ENCODE measurements at regions not wholly inside any gene's neighbourhood (a gene's known extent, or its start where the extent isn't known, plus 50 kb on each side); places are given as distances from the start of the nearest gene placed in this dataset.

DNA sequence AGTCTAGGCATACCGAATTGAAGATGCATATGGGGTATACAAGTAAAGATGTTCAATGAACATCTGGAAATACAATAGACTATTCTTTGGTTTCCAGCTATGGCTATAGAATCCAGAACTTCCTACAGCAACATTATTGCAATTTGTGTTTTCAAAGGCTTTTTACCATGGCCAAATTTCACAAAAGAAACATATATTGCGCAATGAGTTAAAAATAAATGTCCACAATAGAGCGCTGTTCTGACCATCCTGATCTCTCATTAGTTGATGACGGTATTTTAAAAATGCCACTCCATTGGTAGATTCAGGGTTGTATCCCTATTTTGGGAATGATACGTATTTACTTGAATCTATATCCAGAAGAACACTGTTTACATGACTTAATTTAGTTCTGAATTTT is 139.2 kb downstream of the LINC00632 start:
- Mint-ChIP-seq H3K4me3 (ENCODE audit: unreplicated experiment) (no peak overlapping the region), H3K27ac (ENCODE audit: unreplicated experiment) (no peak overlapping the region), H3K9me3 (ENCODE audit: unreplicated experiment) (no peaks in the 10 kb centered on the region), H3K4me1 (ENCODE audit: low read depth, unreplicated experiment) (no peaks in the 10 kb centered on the region), H3K27me3 (ENCODE audit: low read depth, unreplicated experiment) (no peaks in the 10 kb centered on the region), H3K36me3 (ENCODE audit: low read depth, unreplicated experiment) (no peaks in the 10 kb centered on the region)
- H3K27me3 ChIP-seq (ENCODE audit: insufficient read depth, low read length): no peaks in the 10 kb centered on the region
- H3K79me2 ChIP-seq (ENCODE audit: insufficient read depth, low read length): no peaks in the 10 kb centered on the region
- H4K20me1 ChIP-seq (ENCODE audit: insufficient read depth, low read length): no peaks in the 10 kb centered on the region
- H3K4me1 ChIP-seq (ENCODE audit: insufficient read depth, low read length): no peaks in the 10 kb centered on the region
- H3K4me2 ChIP-seq (ENCODE audit: low read length): no peak overlapping the region
- H3K27ac ChIP-seq (ENCODE audit: low read depth, low read length): no peak overlapping the region
- H2AFZ ChIP-seq (ENCODE audit: low read depth, low read length): no peak overlapping the region
- no peak for DNase-seq (ENCODE audit: low read depth)
- H3K9ac ChIP-seq (ENCODE audit: low read length): no peak overlapping the region
- TF ChIP-seq, protein P1, sequence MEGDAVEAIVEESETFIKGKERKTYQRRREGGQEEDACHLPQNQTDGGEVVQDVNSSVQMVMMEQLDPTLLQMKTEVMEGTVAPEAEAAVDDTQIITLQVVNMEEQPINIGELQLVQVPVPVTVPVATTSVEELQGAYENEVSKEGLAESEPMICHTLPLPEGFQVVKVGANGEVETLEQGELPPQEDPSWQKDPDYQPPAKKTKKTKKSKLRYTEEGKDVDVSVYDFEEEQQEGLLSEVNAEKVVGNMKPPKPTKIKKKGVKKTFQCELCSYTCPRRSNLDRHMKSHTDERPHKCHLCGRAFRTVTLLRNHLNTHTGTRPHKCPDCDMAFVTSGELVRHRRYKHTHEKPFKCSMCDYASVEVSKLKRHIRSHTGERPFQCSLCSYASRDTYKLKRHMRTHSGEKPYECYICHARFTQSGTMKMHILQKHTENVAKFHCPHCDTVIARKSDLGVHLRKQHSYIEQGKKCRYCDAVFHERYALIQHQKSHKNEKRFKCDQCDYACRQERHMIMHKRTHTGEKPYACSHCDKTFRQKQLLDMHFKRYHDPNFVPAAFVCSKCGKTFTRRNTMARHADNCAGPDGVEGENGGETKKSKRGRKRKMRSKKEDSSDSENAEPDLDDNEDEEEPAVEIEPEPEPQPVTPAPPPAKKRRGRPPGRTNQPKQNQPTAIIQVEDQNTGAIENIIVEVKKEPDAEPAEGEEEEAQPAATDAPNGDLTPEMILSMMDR (IDR thresholded peaks at IDR 0.05; ENCODE audit: insufficient read depth, low read depth, low read length): no peak
- TF ChIP-seq EZH2 (IDR thresholded peaks at IDR 0.05; ENCODE audit: insufficient read depth, low read length): no peak
- H3K36me3 ChIP-seq (ENCODE audit: insufficient read depth, low read length): no peaks in the 10 kb centered on the region
- FAIRE-seq: no peak
- H3K9me3 ChIP-seq (ENCODE audit: insufficient read depth, low read depth, low read length): no peaks in the 10 kb centered on the region
- H3K4me3 ChIP-seq (ENCODE audit: insufficient read depth, low read depth, low read length): no peak overlapping the region

DNA sequence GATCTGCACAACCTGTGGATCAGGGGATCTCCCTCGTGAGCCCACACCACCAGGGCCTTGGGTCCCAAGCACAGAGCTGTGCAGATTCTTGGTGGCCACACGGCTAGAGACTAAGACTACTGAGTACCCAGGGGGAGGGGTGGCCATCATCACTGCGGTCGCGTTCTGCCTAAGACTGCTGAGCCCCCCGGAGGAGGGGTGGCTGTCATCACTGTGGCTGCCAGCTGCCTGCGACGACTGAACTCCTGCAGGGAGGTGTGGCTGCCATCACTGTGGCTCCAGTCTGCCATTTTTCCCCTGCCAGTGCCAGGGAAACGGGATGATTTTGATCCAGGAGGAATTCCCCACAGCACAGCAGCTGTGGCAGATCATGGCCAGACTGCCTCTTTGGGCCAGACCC is 141.7 kb upstream of the SPANXB1 start:
- H3K4me3 ChIP-seq (ENCODE audit: insufficient read depth, low read depth, low read length): no peak overlapping the region
- no peak overlapping the region for H3K27ac ChIP-seq (ENCODE audit: low read depth, low read length)
- H3K4me1 ChIP-seq (ENCODE audit: insufficient read depth, low read length): no peaks in the 10 kb centered on the region
- FAIRE-seq (no peak), DNase-seq (ENCODE audit: low read depth) (no peak)
- no peaks in the 10 kb centered on the region for H3K36me3 ChIP-seq (ENCODE audit: insufficient read depth, low read length)
- no peak overlapping the region for H3K4me2 ChIP-seq (ENCODE audit: low read length)
- no peaks in the 10 kb centered on the region for H3K9me3 ChIP-seq (ENCODE audit: insufficient read depth, low read depth, low read length)
- TF ChIP-seq, protein P1 (IDR thresholded peaks at IDR 0.05; ENCODE audit: insufficient read depth, low read depth, low read length): no peak
- no peak for TF ChIP-seq EZH2 (IDR thresholded peaks at IDR 0.05; ENCODE audit: insufficient read depth, low read length)
- no peaks in the 10 kb centered on the region for H3K27me3 ChIP-seq (ENCODE audit: insufficient read depth, low read length)
- no peak overlapping the region for H3K9ac ChIP-seq (ENCODE audit: low read length)
- no peak overlapping the region for H2AFZ ChIP-seq (ENCODE audit: low read depth, low read length)
- no peaks in the 10 kb centered on the region for H3K27me3 Mint-ChIP-seq (ENCODE audit: low read depth, unreplicated experiment)
- no peaks in the 10 kb centered on the region for H3K4me1 Mint-ChIP-seq (ENCODE audit: low read depth, unreplicated experiment)
- peaks cover 3% of the 10 kb centered on the region for H3K9me3 Mint-ChIP-seq (ENCODE audit: unreplicated experiment)
- no peaks in the 10 kb centered on the region for H4K20me1 ChIP-seq (ENCODE audit: insufficient read depth, low read length)
- no peaks in the 10 kb centered on the region for H3K36me3 Mint-ChIP-seq (ENCODE audit: low read depth, unreplicated experiment)
- no peak overlapping the region for H3K4me3 Mint-ChIP-seq (ENCODE audit: unreplicated experiment)
- H3K79me2 ChIP-seq (ENCODE audit: insufficient read depth, low read length): no peaks in the 10 kb centered on the region
- no peak overlapping the region for H3K27ac Mint-ChIP-seq (ENCODE audit: unreplicated experiment)

DNA sequence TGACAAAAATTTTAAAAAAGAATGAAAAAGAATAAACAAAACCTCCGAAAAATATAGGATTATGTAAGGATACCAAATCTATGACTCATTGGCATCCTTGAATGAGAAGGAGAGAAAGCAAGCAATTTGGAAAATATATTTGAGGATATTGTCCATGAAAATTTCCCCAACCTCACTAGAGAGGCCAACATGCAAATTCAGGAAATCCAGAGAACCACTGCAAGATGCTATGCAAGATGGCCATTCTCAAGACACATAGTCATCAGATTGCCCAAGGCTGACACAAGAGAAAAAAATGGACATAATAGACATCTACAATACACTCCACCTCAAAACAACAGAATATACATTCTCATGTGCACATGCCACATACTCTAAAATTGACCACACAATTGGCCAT is 135.9 kb upstream of the SPANXB1 start:
- Mint-ChIP-seq H3K9me3 (ENCODE audit: unreplicated experiment) (peaks cover 2% of the 10 kb centered on the region), H3K36me3 (ENCODE audit: low read depth, unreplicated experiment) (no peaks in the 10 kb centered on the region), H3K4me3 (ENCODE audit: unreplicated experiment) (no peak overlapping the region), H3K27me3 (ENCODE audit: low read depth, unreplicated experiment) (no peaks in the 10 kb centered on the region), H3K4me1 (ENCODE audit: low read depth, unreplicated experiment) (peaks cover 2% of the 10 kb centered on the region), H3K27ac (ENCODE audit: unreplicated experiment) (peak overlapping the region; percentile 41)
- Histone ChIP-seq H3K4me3 (ENCODE audit: insufficient read depth, low read depth, low read length) (no peak overlapping the region), H2AFZ (ENCODE audit: low read depth, low read length) (no peak overlapping the region), H3K36me3 (ENCODE audit: insufficient read depth, low read length) (no peaks in the 10 kb centered on the region), H4K20me1 (ENCODE audit: insufficient read depth, low read length) (no peaks in the 10 kb centered on the region), H3K4me1 (ENCODE audit: insufficient read depth, low read length) (no peaks in the 10 kb centered on the region), H3K27me3 (ENCODE audit: insufficient read depth, low read length) (no peaks in the 10 kb centered on the region), H3K27ac (ENCODE audit: low read depth, low read length) (no peak overlapping the region), H3K4me2 (ENCODE audit: low read length) (no peak overlapping the region), H3K9ac (ENCODE audit: low read length) (no peak overlapping the region), H3K9me3 (ENCODE audit: insufficient read depth, low read depth, low read length) (no peaks in the 10 kb centered on the region), H3K79me2 (ENCODE audit: insufficient read depth, low read length) (no peaks in the 10 kb centered on the region)
- FAIRE-seq (no peak), DNase-seq (ENCODE audit: low read depth) (no peak)
- no peak for TF ChIP-seq EZH2 (IDR thresholded peaks at IDR 0.05; ENCODE audit: insufficient read depth, low read length)
- TF ChIP-seq, protein P1 (IDR thresholded peaks at IDR 0.05; ENCODE audit: insufficient read depth, low read depth, low read length): no peak

Data from astrocyte (in vitro differentiated cells and primary cell).